ENCODE measurements at regions not wholly inside any gene's neighbourhood (a gene's known extent, or its start where the extent isn't known, plus 50 kb on each side); places are given as distances from the start of the nearest gene placed in this dataset.

- TF ChIP-seq POLR2A (IDR thresholded peaks at IDR 0.05; ENCODE audit: low read length) (no peak), GATA1 (IDR thresholded peaks at IDR 0.05; ENCODE audit: low read depth, low read length) (no peak)
Measured at GRCh38 chr20:11248011-11248409, 574.2 kb upstream of the JAG1 start.
